ENCODE measurements at regions not wholly inside any gene's neighbourhood (a gene's known extent, or its start where the extent isn't known, plus 50 kb on each side); places are given as distances from the start of the nearest gene placed in this dataset.

DNA sequence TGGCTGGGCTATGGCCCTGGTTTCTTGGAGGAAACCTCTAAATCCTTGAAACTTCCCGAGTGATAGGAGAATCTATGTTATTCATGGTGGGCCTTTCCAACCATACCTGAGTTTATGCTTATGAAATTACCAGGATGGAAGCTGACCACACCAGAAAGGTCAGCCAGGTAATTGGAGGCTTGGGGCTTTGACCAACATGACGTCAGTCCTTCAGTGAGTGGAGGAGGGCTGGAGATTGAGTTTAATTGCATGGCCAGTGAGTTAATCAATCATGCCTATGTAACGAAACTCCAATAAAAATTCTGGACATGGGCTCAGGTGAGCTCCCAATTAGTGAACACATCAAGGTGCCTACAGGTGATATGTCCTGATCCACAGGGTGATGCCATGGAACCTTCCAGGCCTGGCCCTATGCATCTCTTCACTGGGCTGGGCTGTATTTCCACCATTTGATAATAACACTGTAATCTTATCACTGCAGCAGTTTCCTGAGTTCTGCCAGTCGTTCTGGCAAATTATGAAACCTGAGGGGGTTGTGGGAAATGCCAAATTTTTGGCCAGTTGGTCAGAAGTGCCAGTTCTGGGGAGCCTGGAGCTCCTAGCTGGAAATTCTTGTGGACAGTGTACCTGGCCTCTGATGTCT, 106.5 kb downstream of the CDH26 start:
- no peak for DNase-seq

GRCh38 chr20:60065741-60066437, 107.7 kb downstream of the CDH26 start:
- no peak for DNase-seq

- DNase-seq, result no peak
These were observed 108.2 kb downstream of the CDH26 start for GRCh38 chr20:60066438-60066823.

DNA sequence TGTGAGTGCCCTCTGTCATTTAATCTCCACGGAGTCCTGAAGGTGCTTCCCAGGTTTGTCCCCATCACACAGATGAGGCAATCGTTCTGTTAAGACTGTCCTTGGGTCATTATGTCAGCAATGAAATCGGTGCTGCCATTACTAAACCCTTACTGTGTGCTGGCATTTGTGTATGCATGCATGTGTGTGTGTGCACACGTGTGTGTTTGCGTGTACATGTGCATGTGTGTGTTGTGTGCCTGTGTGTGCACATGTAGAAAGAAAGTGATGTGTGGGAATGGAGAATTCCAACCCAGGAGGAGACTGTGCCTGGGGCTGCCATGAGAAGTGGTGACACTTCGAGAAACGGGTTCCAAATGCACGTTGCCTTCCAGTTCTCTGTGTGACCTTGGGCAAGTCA, 110.3 kb downstream of the CDH26 start:
- DNase-seq, result no peak

GRCh38 chr20:60069656-60070055, 111.4 kb downstream of the CDH26 start:
- DNase-seq, result no peak

DNA sequence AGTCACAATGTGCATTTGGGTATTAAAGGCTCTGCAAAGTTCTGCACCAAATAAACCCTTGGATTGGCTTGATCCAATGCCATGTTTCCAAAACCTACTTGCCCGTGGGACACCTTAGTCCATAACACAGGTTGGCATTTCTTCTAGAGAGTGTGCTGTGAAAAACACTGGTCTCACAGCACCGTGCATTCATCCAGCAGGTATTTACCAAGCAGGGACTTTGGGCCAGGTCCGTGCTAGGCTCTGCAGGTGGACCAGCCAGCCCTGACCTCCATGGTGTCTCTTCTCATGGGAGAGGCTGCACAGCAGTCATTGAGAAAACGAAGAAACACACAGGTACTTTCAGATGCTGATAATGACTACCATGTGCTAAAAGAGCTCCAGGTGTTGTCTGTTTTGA, 112.6 kb downstream of the CDH26 start:
- DNase-seq, result no peak

DNA sequence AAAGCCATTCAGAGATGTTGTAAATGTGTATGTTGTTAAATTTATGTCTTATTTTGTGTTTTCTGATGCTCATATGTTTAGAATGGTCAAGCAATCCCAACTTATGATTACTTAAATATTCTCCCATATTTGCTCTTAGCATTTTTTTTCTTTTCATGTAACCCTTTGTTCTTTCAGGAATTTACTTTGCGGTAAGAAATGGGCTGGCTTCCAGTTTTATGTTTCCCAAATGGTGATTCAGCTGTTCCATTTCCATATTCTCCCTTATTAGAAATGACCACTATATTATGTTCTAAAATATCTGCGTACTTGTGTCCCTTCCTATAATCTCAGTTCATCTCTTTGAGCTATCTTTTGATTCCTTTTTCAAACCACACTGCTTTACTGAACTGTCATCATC, 113.7 kb downstream of the CDH26 start:
- DNase-seq, result no peak

DNA sequence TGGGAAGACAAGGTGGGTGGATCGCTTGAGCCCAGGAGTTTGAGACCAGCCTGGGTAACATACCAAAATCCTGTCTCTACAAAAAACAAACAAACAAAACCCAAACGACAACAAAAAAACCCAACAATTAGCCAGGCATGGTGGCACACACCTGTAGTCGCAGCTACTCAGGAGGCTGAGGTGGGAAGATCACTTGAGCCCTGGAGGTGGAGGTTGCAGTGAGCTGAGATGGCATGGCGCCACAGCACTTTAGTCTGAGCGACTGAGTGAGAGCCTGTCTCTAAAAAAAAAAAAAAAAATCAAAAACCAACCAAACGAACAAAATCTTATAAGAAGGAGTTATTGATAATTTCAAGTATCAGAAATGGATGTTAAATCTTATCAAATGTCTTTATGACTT, 114.9 kb downstream of the CDH26 start:
- DNase-seq, result no peak

GRCh38 chr20:60073504-60073903, 115.3 kb downstream of the CDH26 start:
- DNase-seq, result no peak

DNA sequence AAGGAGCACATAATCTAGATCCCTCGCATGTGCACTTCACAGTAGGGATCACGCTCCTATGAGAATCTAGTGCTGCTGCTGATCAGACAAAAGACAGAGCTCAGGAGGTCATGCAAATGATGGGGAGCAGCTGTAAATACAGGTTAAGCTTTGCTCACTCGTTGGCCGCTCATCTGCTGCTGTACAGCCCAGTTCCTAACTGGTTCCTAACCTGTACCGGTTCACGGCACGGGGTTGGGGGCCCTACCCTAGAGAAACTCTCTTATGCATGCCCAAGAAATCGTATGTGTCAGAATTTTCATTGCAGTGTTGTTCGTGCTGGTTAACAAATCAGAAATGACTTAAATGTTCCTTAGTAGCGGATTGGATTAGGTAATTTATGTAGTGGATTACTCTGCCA, 116.1 kb downstream of the CDH26 start:
- DNase-seq, result no peak

GRCh38 chr20:60078351-60079250, 120.4 kb downstream of the CDH26 start:
- DNase-seq, result no peak

GRCh38 chr20:60080401-60080800, 122.2 kb downstream of the CDH26 start:
- DNase-seq, result no peak

DNA sequence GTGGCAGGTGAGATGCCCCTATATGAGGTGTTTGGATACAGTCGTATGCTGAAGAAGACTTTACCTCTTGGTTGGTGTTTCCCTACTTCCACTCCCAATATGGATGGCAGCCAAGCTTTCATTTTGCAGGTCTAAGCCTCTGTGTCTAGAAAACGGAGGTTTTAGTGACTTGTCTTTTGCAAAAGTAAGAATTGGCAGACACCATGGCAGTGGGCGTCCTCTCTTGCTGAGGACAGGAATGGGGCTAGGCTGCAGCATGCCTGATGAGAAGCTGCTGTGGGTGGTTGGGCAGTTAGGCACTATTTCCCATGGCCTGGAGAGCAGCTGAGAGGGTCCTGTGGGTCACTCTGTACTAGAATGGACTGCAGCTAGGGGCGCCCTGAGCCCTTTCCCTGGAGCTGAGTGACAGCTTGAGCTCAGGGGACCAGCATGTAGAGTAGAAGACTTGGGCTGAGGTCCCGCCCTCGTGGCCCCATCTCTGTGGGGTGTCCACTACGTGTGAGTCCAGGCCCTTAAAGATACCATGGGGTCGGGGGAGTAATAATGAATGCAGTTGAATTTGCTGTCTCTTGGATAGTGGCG, 127.4 kb downstream of the CDH26 start:
- no peak for DNase-seq

GRCh38 chr20:60086821-60087562, 128.8 kb downstream of the CDH26 start:
- DNase-seq, result no peak

DNA sequence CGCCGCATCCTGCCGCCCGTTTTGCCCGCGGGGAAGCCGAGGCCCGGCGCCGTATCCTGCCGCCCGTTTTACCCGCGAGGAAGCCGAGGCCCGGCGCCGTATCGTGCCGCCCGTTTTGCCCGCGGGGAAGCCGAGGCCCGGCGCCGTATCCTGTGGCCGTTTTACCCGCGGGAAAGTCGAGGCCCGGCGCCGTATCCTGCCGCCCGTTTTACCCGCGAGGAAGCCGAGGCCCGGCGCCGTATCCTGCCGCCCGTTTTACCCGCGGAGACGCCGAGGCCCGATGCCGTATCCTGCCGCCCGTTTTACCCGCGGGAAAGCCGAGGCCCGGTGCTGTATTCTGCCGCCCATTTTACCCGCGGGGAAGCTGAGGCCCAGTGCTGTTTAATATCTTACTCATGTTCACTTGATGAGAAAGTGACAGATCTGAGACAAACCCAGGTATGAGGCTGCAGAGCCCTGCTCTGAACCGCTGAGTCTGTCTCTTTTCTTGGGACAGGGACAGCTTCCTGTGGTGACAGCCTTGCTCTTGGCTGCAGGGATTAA, 129.4 kb downstream of the CDH26 start:
- DNase-seq, result no peak

GRCh38 chr20:60088236-60088635, 130.0 kb downstream of the CDH26 start:
- no peak for DNase-seq

- no peak for DNase-seq
These were observed 132.4 kb downstream of the CDH26 start for GRCh38 chr20:60090631-60091030.

- no peak for DNase-seq
These were observed 133.1 kb downstream of the CDH26 start for GRCh38 chr20:60091305-60091704.

GRCh38 chr20:60091861-60092260, 133.6 kb downstream of the CDH26 start:
- no peak for DNase-seq

DNA sequence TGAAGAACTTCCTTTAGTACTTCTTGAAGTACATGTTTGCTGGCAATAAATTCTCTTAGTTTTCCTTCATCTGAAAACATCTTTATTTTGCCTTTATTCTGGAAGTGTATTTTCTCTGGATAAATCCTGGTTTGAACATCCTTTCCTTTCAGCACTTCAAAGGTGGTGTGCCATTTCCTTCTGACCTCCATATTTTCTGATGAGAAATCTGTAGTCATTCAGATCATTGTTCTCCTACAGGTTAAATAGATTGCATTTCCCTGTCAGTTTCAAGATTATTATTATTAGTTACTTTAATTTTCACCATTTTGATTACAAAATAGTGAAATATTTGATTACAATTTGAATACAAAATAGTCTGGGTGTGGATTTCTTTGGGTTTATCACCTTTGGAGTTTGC, 134.5 kb downstream of the CDH26 start:
- DNase-seq, result no peak

DNA sequence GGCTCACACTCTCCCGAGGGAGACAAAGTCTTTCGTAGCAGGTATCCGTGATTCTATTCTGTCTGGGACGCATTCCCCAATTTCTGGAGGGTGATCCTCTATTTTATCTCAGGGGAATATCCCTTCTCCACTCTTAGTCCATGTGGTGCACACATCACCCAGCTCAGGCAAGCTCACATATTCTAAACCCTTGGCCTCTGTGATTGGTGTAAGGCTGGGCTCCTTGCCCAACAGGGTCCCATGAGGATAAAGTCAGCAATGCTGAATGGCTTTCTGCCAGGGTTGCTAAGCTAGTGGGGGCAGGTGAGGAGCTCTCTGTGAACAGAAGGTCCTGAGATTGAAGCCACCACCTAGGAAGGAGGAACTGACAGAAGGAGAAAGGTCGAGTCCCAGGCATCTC, 137.2 kb downstream of the CDH26 start:
- no peak for DNase-seq

- DNase-seq, result no peak
These were observed 137.9 kb downstream of the CDH26 start for GRCh38 chr20:60096166-60096565.

GRCh38 chr20:60097285-60097684, 139.1 kb downstream of the CDH26 start:
- no peak for DNase-seq

All from activated CD4-positive, CD25-positive, alpha-beta regulatory T cell (primary cell).